ENCODE measurements at regions not wholly inside any gene's neighbourhood (a gene's known extent, or its start where the extent isn't known, plus 50 kb on each side); places are given as distances from the start of the nearest gene placed in this dataset.
"Not testable (repeated sequence)": the region's sequence is repeated elsewhere in the genome, so short reads cannot be mapped to it uniquely, and the experiment has no call there.

GRCh38 chr20:57109571-57109953 lies 156.9 kb downstream of the BMP7 start:
- Histone ChIP-seq H3K27ac (ENCODE audit: low read depth in 2 of 2, low read length in 2 of 2) (no peak overlapping the region), H3K4me1 (ENCODE audit: control insufficient read depth in 2 of 3, insufficient read depth in 2 of 3, low read depth in 1 of 3, low read length in 3 of 3) (no peaks in the 10 kb centered on the region), H3K9me3 (ENCODE audit: control insufficient read depth in 2 of 3, insufficient read depth in 1 of 3, low read length in 3 of 3) (no peaks in the 10 kb centered on the region), H3K9ac (ENCODE audit: low read length in 3 of 3) (no peak overlapping the region), H3K27me3 (ENCODE audit: control insufficient read depth, insufficient read depth, low read length) (no peaks in the 10 kb centered on the region), H3K4me3 (ENCODE audit: low read length in 3 of 3) (no peak overlapping the region), H3K36me3 (ENCODE audit: control insufficient read depth in 2 of 3, insufficient read depth in 3 of 3, low read length in 3 of 3) (no peaks in the 10 kb centered on the region)
- no peak for TF ChIP-seq CTCF (IDR thresholded peaks at IDR 0.05; ENCODE audit: borderline replicate concordance, extremely low read depth, insufficient read depth)
- FAIRE-seq (no peak), DNase-seq (no peak)
- intact Hi-C loops (cut with DNase I), result no loop called here

- DNase-seq; H3K36me3 ChIP-seq (ENCODE audit: control insufficient read depth in 2 of 3, insufficient read depth in 3 of 3, low read length in 3 of 3); FAIRE-seq; intact Hi-C loops (cut with DNase I); H3K4me1 ChIP-seq (ENCODE audit: control insufficient read depth in 2 of 3, insufficient read depth in 2 of 3, low read depth in 1 of 3, low read length in 3 of 3); H3K4me3 ChIP-seq (ENCODE audit: low read length in 3 of 3); H3K9ac ChIP-seq (ENCODE audit: low read length in 3 of 3); H3K27me3 ChIP-seq (ENCODE audit: control insufficient read depth, insufficient read depth, low read length); H3K27ac ChIP-seq (ENCODE audit: low read depth in 2 of 2, low read length in 2 of 2); H3K9me3 ChIP-seq (ENCODE audit: control insufficient read depth in 2 of 3, insufficient read depth in 1 of 3, low read length in 3 of 3): not testable (repeated sequence)
Measured at GRCh38 chr20:57110121-57111027, 156.1 kb downstream of the BMP7 start.

GRCh38 chr20:57111028-57111373 lies 155.4 kb downstream of the BMP7 start:
- DNase-seq, result no peak
- H3K4me1 ChIP-seq (ENCODE audit: control insufficient read depth in 2 of 3, insufficient read depth in 2 of 3, low read depth in 1 of 3, low read length in 3 of 3), result no peaks in the 10 kb centered on the region
- intact Hi-C loops (cut with DNase I), result no loop called here
- no peak for FAIRE-seq
- no peak for TF ChIP-seq CTCF (IDR thresholded peaks at IDR 0.05; ENCODE audit: borderline replicate concordance, extremely low read depth, insufficient read depth)
- no peak overlapping the region for H3K27ac ChIP-seq (ENCODE audit: low read depth in 2 of 2, low read length in 2 of 2)
- H3K36me3 ChIP-seq (ENCODE audit: control insufficient read depth in 2 of 3, insufficient read depth in 3 of 3, low read length in 3 of 3), result no peaks in the 10 kb centered on the region
- H3K9ac ChIP-seq (ENCODE audit: low read length in 3 of 3), result no peak overlapping the region
- H3K4me3 ChIP-seq (ENCODE audit: low read length in 3 of 3), result no peak overlapping the region
- no peaks in the 10 kb centered on the region for H3K27me3 ChIP-seq (ENCODE audit: control insufficient read depth, insufficient read depth, low read length)
- H3K9me3 ChIP-seq (ENCODE audit: control insufficient read depth in 2 of 3, insufficient read depth in 1 of 3, low read length in 3 of 3), result no peaks in the 10 kb centered on the region

- Histone ChIP-seq H3K9ac (ENCODE audit: low read length in 3 of 3) (no peak overlapping the region), H3K4me3 (ENCODE audit: low read length in 3 of 3) (no peak overlapping the region), H3K27ac (ENCODE audit: low read depth in 2 of 2, low read length in 2 of 2) (no peak overlapping the region), H3K4me1 (ENCODE audit: control insufficient read depth in 2 of 3, insufficient read depth in 2 of 3, low read depth in 1 of 3, low read length in 3 of 3) (no peaks in the 10 kb centered on the region), H3K36me3 (ENCODE audit: control insufficient read depth in 2 of 3, insufficient read depth in 3 of 3, low read length in 3 of 3) (no peaks in the 10 kb centered on the region), H3K9me3 (ENCODE audit: control insufficient read depth in 2 of 3, insufficient read depth in 1 of 3, low read length in 3 of 3) (no peaks in the 10 kb centered on the region), H3K27me3 (ENCODE audit: control insufficient read depth, insufficient read depth, low read length) (no peaks in the 10 kb centered on the region)
- FAIRE-seq (no peak), DNase-seq (no peak)
- no peak for TF ChIP-seq CTCF (IDR thresholded peaks at IDR 0.05; ENCODE audit: borderline replicate concordance, extremely low read depth, insufficient read depth)
- intact Hi-C loops (cut with DNase I), result no loop called here
Measured at GRCh38 chr20:57112448-57112847, 154.0 kb downstream of the BMP7 start.

Data from kidney (tissue), 13 donors.